ENCODE measurements at regions not wholly inside any gene's neighbourhood (a gene's known extent, or its start where the extent isn't known, plus 50 kb on each side); places are given as distances from the start of the nearest gene placed in this dataset.

DNA sequence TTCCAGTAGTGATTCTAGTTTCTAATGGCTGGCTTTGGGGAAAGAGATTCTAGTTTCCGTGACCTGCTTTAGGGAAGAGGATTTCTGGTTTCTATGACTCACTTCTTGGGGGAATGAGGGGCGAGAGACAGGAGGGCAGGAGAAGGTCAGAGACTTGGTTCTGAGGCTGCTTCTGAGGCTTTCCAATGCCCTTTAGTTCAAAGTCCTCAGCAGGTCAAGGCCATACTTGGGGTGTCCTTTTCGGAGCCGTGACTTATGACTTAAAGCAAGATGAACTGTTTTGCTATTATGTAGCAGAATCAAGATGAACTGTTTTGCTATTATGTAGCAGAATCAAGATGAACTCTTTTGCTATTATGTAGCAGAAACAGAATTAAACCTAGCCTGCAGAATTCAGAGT lies 52.2 kb upstream of the TLR3 start:
- Histone ChIP-seq H3K9me3 (no peaks in the 10 kb centered on the region), H3K27me3 (no peaks in the 10 kb centered on the region), H3K4me3 (ENCODE audit: low read depth, low read length) (no peak overlapping the region), H3K36me3 (no peaks in the 10 kb centered on the region), H3K4me1 (no peaks in the 10 kb centered on the region)
- TF ChIP-seq, protein P1, sequence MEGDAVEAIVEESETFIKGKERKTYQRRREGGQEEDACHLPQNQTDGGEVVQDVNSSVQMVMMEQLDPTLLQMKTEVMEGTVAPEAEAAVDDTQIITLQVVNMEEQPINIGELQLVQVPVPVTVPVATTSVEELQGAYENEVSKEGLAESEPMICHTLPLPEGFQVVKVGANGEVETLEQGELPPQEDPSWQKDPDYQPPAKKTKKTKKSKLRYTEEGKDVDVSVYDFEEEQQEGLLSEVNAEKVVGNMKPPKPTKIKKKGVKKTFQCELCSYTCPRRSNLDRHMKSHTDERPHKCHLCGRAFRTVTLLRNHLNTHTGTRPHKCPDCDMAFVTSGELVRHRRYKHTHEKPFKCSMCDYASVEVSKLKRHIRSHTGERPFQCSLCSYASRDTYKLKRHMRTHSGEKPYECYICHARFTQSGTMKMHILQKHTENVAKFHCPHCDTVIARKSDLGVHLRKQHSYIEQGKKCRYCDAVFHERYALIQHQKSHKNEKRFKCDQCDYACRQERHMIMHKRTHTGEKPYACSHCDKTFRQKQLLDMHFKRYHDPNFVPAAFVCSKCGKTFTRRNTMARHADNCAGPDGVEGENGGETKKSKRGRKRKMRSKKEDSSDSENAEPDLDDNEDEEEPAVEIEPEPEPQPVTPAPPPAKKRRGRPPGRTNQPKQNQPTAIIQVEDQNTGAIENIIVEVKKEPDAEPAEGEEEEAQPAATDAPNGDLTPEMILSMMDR (IDR thresholded peaks at IDR 0.05; ENCODE audit: low read depth, low read length): no peak
- no peak for DNase-seq

DNA sequence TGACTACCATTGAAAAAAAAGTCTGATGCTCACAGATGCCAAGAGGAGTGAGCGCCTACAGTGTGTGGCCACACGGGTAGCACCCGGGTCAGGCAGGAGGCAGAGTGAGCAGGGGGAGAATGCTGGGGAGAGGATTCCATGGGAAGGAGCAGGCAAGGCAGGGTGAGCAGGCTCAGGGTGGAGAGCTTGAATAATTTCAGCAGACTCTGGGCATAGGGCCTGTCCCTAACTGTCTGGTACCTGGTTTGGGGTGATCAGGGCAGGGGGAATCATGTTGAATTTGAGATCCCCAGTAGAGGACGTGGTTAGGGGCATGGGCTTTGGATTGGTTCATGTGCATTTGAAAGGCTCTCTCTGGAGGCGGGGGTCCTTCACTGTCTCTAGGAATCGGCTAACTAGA lies 51.2 kb upstream of the TLR3 start:
- H3K36me3 ChIP-seq: no peaks in the 10 kb centered on the region
- no peaks in the 10 kb centered on the region for H3K9me3 ChIP-seq
- H3K4me1 ChIP-seq: no peaks in the 10 kb centered on the region
- no peaks in the 10 kb centered on the region for H3K27me3 ChIP-seq
- no peak for DNase-seq
- H3K4me3 ChIP-seq (ENCODE audit: low read depth, low read length): no peak overlapping the region
- TF ChIP-seq, protein P1 (IDR thresholded peaks at IDR 0.05; ENCODE audit: low read depth, low read length): no peak

DNA sequence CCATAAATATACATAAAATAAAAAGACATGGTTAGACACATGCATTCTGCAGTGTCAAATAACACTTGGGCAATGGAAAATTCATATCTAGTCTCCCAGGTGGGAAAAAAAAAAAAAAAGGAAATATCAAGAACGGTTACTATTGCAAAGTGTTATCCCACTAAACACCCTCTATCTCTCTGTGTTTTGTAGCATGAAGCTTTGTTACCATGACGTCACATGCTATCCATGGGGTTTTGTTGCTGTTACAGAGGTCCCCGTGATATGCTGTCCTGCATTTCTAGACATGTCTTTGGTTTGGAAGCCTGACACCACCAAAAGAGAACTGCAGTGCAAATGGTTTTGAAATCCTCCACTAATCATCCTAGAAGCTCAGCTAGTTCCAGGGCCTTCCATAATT lies 50.7 kb upstream of the TLR3 start:
- TF ChIP-seq, protein P1 (IDR thresholded peaks at IDR 0.05; ENCODE audit: low read depth, low read length): no peak
- no peaks in the 10 kb centered on the region for H3K27me3 ChIP-seq
- DNase-seq: no peak

DNA sequence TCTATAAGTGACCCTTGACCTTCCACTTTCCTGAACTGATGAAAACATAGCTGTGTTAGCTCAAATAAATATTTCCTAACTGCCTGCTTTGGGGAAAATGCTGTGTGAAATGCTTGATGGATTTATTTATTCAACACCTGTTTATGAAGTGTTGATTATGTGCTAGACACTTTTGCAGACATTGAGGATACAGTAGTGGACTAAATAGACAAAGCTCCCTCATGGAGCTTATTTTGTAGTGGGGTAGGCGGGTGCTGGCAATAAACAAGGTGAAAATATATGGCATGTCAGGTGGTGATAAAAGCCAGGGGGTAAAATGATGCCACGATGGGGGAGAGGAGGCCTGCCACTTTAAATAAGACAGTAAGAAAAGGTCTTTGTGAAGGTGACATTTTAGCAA lies 50.2 kb upstream of the TLR3 start:
- Histone ChIP-seq H3K4me1 (no peaks in the 10 kb centered on the region), H3K9me3 (no peaks in the 10 kb centered on the region), H3K27me3 (no peaks in the 10 kb centered on the region), H3K4me3 (ENCODE audit: low read depth, low read length) (no peak overlapping the region), H3K36me3 (no peaks in the 10 kb centered on the region)
- no peak for DNase-seq
- TF ChIP-seq, protein P1 (IDR thresholded peaks at IDR 0.05; ENCODE audit: low read depth, low read length): no peak

More for the DNA sequence above, 50.7 kb upstream of the TLR3 start:
- Histone ChIP-seq H3K4me3 (ENCODE audit: low read depth, low read length) (no peak overlapping the region), H3K36me3 (no peaks in the 10 kb centered on the region), H3K9me3 (no peaks in the 10 kb centered on the region), H3K4me1 (no peaks in the 10 kb centered on the region)
